T47D (cell line): ENCODE measurements at regions not wholly inside any gene's neighbourhood (a gene's known extent, or its start where the extent isn't known, plus 50 kb on each side); places are given as distances from the start of the nearest gene placed in this dataset.

Experiments used
- DNase-seq, 2 experiments: peaks; one replicate each; pipeline versions ENCODE4 v3.0.0 to v3.0.0-alpha.2; 2011 to 2012; ENCODE audit warnings: low read depth in 1 of 2, low spot score in 1 of 2
- JUND ChIP-seq: IDR thresholded peaks from 2 replicates; pipeline ENCODE4 v1.6.1; 2012; ENCODE audit warnings: low read depth
- in situ Hi-C: cut with HindIII; loops from 2 replicates; pipeline ENCODE4 v1.10.0; 2016; ENCODE audit warnings: low sequenced_read_pairs, low pct_unique_long_range_greater_than_20kb

DNA sequence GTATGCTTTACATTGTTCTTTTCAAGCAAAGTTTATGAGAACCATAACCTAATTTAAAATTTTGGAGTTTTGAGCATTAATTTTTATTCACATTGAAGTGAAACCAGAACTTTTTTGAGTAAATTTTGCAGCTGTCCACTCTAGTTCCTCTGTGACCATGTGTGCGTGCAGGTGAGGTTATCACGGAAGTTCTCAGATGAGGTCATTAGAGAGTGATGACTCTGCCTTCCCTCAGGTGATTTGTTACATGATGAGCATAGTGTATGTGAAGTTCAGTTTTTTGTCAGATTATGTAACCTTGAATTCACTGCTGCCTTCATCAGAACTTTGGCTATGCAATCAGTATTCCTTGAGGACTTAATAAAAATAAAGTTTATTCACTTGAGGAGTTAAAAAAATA lies 828.2 kb downstream of the ADGRL2 start:
- no peak for TF ChIP-seq JUND
- DNase-seq, result no peak
- in situ Hi-C loops, result no loop called here

DNA sequence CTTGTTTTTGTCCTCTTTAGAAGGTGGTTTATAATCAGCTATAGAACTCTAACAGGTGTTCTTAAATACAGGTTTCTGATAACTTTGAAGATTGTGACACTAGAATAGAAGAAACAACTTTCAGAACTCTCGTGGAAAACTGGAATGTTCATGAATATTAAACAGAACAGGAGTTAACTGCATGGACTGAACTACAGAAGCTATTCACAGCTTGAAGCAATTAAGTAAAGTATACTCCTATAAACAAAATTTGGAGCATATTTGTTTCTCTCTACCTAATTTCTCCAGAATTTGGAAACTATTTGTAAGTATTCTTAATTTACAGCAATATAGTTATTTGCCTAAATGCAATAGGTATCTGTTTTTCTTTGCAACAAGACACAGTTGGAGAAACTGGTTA lies 824.8 kb downstream of the ADGRL2 start:
- in situ Hi-C loops, result no loop called here
- peak in 1 of 2 experiments; percentile 20 for DNase-seq

DNA sequence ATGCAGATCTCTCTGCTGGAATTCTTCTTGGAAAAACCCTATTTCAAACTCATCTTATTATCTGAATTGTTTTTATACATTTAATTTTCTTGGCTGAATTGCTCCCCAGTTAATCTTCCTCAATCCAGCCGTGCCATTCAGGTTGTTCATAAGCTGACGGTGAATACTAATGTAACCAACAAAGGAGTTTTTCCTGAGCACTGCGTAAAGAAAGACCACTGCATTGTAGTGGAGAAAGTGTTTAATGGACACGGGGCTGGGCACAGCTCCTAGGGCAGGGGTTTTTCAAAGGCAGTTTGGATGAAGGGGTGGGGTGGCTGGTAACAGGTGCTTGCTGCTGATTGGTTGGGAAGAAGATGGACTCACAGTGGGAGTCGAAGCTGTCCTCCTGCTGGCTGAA lies 820.3 kb downstream of the ADGRL2 start:
- no peak for DNase-seq
- in situ Hi-C loops, result no loop called here
- no peak for TF ChIP-seq JUND

More for the DNA sequence above, 824.8 kb downstream of the ADGRL2 start:
- TF ChIP-seq JUND, result no peak

DNA sequence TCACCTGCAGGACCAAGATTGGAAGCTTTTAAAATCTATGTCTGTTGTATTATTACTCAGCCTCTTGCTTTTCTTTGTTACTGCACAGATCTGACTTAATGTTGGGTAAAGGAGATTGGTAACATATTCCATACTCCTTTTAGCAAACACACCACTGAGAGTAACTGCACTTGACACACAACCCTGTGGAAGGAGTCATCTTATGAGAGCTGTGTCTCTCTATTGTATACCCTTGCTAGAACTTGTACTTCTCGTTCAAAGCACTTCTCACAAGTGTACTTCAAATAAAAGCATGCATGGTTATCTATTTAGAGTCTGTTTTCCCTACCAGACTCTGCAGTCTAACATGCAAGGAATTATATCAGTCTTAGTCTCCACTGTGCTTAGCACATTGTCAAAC lies 813.4 kb downstream of the ADGRL2 start:
- no peak for DNase-seq
- no peak for TF ChIP-seq JUND
- in situ Hi-C loops, result no loop called here

DNA sequence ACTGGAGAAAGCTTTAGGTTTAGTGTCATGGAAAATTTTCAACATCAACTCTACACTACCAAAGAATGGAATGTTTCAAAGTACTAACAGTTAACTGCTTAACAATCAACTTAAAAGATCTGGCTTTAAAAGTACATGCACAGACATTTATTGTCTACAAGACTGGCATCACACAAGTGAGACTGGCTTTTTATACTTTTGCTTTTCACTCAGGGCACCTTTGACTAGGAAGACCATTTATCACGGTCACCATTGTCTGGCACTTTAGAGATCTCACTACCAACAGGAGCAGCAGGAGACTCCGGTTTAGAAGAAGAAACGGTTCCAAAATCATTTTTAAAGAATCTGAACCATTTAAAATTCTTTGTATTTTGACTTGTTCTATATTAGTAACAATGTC lies 812.3 kb downstream of the ADGRL2 start:
- no peak for DNase-seq
- no peak for TF ChIP-seq JUND
- in situ Hi-C loops, result no loop called here

DNA sequence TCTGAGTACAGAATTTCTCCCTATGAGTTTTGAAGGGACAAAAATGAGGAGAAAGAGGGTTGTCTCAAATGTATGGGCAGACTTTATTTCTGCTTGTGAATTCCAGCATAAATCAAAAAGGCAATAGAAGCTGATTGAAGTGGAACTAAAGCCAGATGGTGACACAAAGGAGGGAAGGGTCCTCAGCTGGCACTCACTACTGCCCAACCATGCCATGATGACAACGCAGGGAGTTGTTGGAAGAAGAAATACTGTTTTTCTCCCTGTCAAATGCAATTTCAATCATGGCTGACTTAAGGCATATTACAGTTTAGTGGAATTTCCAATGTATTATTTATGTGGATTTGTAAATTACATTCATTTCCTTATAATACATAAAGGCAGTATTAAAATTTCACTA lies 805.8 kb downstream of the ADGRL2 start:
- in situ Hi-C loops, result no loop called here
- no peak for DNase-seq
- TF ChIP-seq JUND, result no peak

DNA sequence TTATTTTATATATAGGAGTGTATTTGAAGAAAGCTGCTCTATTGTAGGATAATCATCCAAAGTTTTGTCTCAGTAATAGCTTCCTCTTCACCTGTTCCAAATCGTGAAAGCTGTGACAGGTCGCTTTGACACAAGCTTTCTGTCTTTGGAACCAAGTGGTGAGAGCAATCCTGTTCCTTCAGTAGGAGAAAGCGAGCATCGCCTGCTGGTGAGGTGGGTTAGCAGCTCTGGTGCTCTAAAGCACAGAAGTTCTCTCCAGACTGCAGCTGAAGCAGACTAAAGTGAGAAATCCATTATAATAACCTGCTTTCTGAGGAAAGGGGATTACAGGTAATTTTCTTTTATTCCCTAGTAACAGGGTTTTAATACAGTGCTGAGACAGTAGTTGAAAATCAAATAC lies 803.8 kb downstream of the ADGRL2 start:
- peak; percentile 28 to 79 for DNase-seq
- in situ Hi-C loops, result no loop called here
- TF ChIP-seq JUND, result no peak

DNA sequence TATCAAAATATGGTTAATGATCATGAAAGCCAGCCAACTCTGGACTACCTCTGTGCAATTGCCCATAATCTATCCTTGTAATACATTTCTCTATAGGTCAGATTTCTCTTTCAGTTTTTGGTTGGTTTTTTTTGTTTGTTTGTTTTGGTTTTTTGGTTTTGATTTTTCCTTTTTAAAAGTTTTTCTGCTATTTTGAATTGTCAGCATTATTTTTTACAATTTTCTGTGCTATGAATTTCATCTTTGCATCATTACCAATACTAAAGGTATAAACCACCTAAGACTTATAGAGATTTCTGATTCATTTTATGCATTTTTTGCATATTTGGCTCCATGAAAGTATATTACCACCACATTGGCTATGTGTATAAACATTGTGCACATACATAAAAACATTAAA lies 799.6 kb downstream of the ADGRL2 start:
- TF ChIP-seq JUND, result no peak
- in situ Hi-C loops, result no loop called here
- DNase-seq, result no peak

DNA sequence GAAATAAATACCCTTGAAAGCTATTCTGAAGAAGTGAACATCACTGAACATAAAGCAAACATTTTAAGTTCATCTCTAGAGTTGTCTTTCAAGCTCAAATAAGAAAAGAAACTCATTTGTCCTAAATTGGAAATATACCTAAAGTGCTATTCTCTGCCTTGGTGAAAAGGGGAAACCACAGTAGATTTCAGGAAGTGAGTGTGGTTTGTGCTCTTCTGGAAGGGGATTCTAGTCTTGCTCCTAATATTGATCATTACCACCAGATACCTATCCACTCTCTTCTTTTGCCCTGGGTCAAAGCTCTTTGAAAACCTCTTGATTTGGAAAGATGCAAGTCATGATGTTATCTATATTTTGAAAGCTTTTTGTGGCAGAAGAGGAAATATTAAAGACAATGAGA lies 798.1 kb downstream of the ADGRL2 start:
- no peak for DNase-seq
- in situ Hi-C loops, result no loop called here
- no peak for TF ChIP-seq JUND

DNA sequence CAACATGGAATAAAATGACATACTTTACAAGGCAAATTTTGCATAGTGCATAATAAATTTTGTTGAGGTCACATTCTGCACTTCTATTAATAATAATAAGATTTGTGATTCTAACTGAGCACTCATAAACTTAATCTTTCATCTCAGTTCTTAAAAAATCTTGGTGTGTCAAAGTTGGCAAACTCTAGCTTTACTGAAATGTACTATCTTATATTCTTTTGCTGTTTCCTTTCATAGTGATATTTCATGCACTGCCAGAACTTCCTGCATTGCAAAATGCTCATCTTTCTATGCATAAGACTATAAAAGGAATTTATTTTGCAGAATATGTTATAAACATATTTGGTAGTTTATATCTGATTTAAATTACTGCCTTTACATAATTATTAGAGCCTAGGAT lies 797.6 kb downstream of the ADGRL2 start:
- in situ Hi-C loops, result no loop called here
- TF ChIP-seq JUND, result no peak
- no peak for DNase-seq

DNA sequence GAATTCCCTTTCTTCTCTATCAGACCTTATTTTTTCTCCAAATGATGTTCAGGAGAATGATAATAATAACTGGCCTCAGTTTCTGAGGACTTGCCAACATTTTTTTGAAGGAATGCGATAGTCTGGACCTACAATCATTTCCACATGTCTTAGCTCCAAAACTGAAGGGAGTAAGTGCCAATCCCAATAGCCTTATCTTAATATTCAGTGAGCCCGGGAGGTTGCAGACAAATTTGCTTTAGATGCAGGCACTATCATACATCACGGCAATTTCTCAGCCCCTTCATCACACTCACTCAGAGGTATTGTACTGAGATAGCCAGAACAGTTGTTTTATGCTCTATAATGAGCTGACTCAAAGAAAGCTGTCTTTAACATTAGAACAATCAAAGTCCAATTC lies 796.9 kb downstream of the ADGRL2 start:
- in situ Hi-C loops, result no loop called here
- no peak for TF ChIP-seq JUND
- DNase-seq, result no peak

DNA sequence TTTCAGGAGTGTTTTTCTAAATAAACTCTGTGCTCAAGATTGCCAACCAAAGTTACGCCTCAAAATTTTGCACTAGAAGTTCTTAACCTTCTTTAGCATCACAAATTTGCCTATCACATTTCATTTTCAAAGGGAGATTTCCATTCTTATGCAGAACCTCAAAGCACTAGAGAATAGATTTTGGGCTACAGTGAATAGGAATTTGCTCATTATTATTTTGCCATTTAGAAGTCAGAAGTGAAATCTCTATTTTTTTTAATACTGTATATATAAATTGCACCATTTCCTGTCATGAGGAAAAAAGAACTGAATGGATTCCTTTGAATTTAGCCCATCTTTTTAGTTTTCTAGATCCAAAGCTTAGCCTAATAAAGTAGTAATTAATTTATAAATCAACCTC lies 796.4 kb downstream of the ADGRL2 start:
- in situ Hi-C loops, result no loop called here
- DNase-seq, result no peak
- TF ChIP-seq JUND, result no peak

DNA sequence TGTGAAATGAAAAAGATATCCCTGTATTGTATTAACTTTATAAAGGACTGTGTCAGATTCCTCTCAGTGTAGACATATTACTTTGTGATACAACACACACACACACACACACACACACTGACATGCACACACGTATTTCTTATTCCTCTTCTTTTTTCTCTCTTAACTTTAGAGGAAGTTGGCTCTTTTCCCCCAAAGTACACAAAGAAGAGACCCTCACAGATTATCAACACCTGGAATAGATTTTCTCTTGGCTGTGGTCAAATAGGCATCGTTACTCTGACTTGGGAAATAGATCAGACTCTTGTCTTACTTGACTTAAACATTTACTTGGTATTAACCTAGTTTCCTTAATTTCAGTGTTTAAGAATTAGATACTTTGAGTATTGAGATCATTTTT lies 792.8 kb downstream of the ADGRL2 start:
- no peak for TF ChIP-seq JUND
- DNase-seq, result no peak
- in situ Hi-C loops, result no loop called here

DNA sequence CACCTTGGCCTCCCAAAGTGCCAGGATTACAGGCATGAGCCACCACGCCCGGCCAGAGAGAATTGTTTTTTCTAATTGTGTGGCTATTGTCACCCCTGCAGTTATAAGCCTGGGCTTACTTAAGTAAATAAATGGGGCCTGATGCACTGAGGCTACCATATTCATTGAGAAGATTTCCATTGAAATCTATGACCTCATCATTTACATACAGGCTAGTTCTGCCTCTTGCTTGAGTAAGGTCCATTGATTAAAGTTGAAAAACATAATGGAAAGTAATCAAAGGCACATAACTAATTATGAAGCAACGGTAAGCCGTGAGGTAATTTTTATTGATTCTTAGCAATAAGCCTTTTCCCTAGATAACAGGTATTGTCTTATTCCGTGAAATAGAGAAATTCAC lies 788.9 kb downstream of the ADGRL2 start:
- in situ Hi-C loops, result no loop called here
- TF ChIP-seq JUND, result no peak
- no peak for DNase-seq

DNA sequence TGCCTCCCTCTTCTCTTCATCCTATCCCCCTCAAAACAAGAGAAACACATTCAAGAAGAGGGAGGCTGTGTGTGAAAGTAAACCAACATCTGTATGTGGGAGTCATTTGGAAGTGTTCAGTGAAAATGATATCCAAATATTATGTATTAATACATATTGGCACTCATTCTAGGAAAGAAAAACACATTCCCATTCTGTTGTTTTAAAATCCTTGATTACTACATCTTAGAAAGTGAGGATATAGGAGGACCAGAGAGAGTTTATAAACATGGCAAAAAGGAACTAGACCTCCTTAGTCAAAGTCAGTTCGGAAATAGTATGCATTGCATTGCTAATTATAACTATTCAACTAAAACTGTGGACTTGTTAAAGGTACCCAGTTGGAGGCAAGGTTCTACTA lies 786.6 kb downstream of the ADGRL2 start:
- in situ Hi-C loops, result no loop called here

More for the DNA sequence above, 786.6 kb downstream of the ADGRL2 start:
- no peak for DNase-seq
- TF ChIP-seq JUND, result no peak
